Esophagus muscularis mucosa (tissue), 4 donors: ENCODE measurements at regions not wholly inside any gene's neighbourhood (a gene's known extent, or its start where the extent isn't known, plus 50 kb on each side); places are given as distances from the start of the nearest gene placed in this dataset.
"Not testable (repeated sequence)": the region's sequence is repeated elsewhere in the genome, so short reads cannot be mapped to it uniquely, and the experiment has no call there.

Experiments
- CTCF ChIP-seq, 3 experiments: fragments of 200-600 bp in 2 of 3; fragments of 450-650 bp in 1 of 3; sonication (generic) in 2 of 3; IDR thresholded peaks; one replicate each; pipeline ENCODE4 v1.5.1; 2017 to 2019; ENCODE audit warnings: antibody characterized with exemption in 3 of 3, mild to moderate bottlenecking in 2 of 3, moderate library complexity in 1 of 3
- EP300 ChIP-seq: sonication (generic); formaldehyde crosslinking; IDR thresholded peaks from one replicate; pipeline ENCODE4 v1.6.1; 2017; ENCODE audit warnings: antibody characterized with exemption
- POLR2A ChIP-seq: fragments of 450-650 bp; IDR thresholded peaks from one replicate; pipeline ENCODE4 v1.6.1; 2017; ENCODE audit warnings: antibody characterized with exemption, moderate library complexity, mild to moderate bottlenecking, low read depth
- POLR2AphosphoS5 ChIP-seq, 2 donors: sonication (generic); formaldehyde crosslinking; IDR thresholded peaks; one replicate each; pipeline ENCODE4 v1.6.1; 2017; ENCODE audit warnings: antibody characterized with exemption in 2 of 2

- not testable (repeated sequence) for TF ChIP-seq EP300; POLR2AphosphoS5 (IDR thresholded peaks at IDR 0.05); CTCF (IDR thresholded peaks at IDR 0.05); POLR2A
Observed at GRCh38 chr5:124490315-124490714, 256.1 kb downstream of the ZNF608 start.
